AG09309 (cell line): ENCODE measurements at regions not wholly inside any gene's neighbourhood (a gene's known extent, or its start where the extent isn't known, plus 50 kb on each side); places are given as distances from the start of the nearest gene placed in this dataset.

ENCODE experiments used
- DNase-seq: peaks from one replicate; pipeline ENCODE4 v3.0.0-alpha.2; 2010; ENCODE audit warnings: low read depth
- H3K4me3 ChIP-seq: 2 replicates; pipeline ENCODE4 v1.5.1; 2011; ENCODE audit warnings: mild to moderate bottlenecking, low read depth, low read length, moderate library complexity; ENCODE audit not compliant: control insufficient read depth
- CTCF ChIP-seq: IDR thresholded peaks from 2 replicates; pipeline ENCODE4 v1.5.1; 2011; ENCODE audit warnings: mild to moderate bottlenecking, low read depth, low read length, inconsistent platforms; ENCODE audit not compliant: insufficient read depth, control insufficient read depth; ENCODE audit errors: missing control alignments

DNA sequence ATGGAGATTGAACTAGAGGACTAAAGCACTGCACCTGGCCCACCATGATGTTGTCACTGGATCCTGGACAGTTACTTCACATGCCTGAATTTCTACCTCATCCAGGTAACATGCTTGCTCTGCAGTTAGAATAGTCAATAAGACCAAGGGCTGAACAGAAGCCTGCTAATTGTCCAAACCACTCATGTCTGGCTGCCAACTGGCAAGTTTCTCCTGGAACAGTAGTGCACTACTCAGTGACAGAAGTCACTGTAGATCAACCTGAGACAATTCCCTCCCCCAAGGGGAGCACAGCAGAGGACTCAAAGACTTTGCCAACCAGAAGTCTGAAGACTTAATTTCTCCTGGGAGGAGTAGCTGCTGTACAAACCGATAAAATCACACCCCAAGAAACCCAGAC, 454.6 kb upstream of the MARCKS start:
- H3K4me3 ChIP-seq, result no peak overlapping the region
- no peak for TF ChIP-seq CTCF
- no peak for DNase-seq

- no peak for DNase-seq
- TF ChIP-seq CTCF, result no peak
- H3K4me3 ChIP-seq, result no peak overlapping the region
These were observed 453.1 kb upstream of the MARCKS start for GRCh38 chr6:113403966-113404595.

- H3K4me3 ChIP-seq, result no peak overlapping the region
- TF ChIP-seq CTCF, result no peak
- DNase-seq, result peak; percentile 40
These were observed 451.7 kb upstream of the MARCKS start for GRCh38 chr6:113405326-113406047.

GRCh38 chr6:113406048-113406695, 451.0 kb upstream of the MARCKS start:
- TF ChIP-seq CTCF, result no peak
- no peak for DNase-seq

DNA sequence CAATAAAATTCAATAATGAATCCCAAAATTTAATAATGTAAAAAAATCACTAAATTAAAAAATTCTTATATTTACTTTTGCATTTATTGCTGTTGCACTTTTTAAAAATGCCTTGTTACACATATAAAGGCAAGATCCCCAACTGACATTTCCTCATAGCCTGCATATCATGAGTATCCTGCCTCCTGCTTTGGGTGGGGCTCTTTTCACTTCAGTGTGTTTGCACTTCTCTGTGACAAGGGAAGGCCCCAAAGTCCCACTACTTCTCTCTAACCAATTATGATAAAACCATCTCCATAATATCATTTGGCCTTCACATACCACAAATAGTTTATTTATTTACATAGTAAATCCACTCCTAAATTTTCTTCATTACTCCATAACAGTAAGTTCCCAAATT, 446.1 kb upstream of the MARCKS start:
- no peak for DNase-seq
- TF ChIP-seq CTCF, result no peak
- H3K4me3 ChIP-seq, result no peak overlapping the region

More at GRCh38 chr6:113406048-113406695, 451.0 kb upstream of the MARCKS start:
- no peak overlapping the region for H3K4me3 ChIP-seq

DNA sequence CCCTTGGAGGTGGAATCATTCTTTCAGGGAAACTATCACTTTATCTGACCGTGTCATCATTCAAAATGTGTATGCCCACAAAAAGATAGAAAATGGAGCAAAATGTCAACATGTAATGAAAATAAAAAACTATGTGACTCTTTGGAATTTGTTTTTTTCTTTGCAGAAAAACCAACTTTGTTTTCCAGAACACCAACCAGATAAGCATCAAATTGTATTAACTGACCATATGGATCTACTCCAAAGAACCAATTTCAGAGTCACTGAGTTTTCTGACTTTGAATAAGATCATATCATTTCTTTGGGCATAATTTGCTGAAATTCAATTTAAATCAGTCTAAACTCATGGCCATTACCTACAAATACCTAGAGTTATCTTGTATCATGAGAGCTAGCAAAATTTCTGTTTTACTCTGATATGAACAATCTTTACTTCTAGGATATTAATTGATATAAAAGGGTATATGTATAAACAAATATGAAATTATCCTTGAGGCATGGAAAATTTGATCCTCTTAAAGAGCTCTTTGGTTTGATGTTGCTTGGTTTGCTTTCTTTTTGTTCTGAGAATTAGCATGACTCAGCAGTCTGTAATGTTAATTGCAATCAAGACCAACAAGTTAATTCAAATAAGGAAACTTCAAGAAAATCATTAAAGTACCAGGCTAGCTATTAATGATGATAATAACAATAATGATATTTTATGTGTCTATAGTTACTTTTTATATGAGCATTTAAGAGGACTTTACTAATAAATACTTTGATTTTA, 444.4 kb upstream of the MARCKS start:
- no peak for DNase-seq
- no peak for TF ChIP-seq CTCF
- H3K4me3 ChIP-seq, result no peak overlapping the region
